LoVo (cell line): ENCODE measurements at regions not wholly inside any gene's neighbourhood (a gene's known extent, or its start where the extent isn't known, plus 50 kb on each side); places are given as distances from the start of the nearest gene placed in this dataset.

ENCODE experiments used
- DNase-seq: peaks from one replicate; pipeline ENCODE4 v3.0.0-alpha.2; 2016; ENCODE audit warnings: low spot score

DNA sequence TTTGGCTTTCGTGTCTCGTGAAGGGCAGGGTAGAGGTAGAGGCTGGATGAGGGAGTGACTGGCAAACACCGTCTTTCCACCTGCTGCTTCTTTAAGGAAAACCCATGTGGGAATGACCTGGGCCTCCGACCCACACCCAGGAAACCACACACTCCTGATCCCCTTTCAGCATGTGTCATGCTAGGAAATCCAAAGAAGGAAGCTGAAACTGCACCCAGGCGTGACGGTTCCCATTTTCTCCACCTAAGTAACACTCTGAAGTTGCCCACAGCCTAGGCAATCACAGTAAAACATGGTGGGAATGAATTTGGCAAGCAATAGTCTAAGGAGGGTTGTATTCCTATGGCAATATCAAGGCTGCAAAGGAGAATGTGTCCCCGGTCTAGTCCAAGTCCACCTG is 538.4 kb upstream of the NOX3 start:
- no peak for DNase-seq

DNA sequence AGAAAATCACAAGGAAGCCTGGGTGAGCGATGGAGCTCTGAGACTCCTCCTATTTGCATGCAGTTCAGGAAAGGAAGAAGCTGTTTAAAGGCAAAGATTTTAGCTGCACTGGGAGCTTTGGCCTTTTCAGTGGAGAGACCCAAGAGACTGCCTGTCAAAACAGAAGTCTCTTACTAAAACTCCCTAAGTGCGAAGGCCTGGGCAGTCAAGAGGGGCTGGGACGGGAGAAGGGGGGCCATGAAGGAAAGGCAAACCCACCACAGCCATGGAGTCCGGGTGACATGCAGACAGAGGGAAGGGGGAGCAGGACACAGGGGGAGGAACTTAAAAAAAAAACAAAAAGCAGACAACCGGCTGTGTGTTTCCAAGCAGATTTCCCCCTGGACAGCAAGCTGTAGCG is 537.6 kb upstream of the NOX3 start:
- DNase-seq: no peak

DNA sequence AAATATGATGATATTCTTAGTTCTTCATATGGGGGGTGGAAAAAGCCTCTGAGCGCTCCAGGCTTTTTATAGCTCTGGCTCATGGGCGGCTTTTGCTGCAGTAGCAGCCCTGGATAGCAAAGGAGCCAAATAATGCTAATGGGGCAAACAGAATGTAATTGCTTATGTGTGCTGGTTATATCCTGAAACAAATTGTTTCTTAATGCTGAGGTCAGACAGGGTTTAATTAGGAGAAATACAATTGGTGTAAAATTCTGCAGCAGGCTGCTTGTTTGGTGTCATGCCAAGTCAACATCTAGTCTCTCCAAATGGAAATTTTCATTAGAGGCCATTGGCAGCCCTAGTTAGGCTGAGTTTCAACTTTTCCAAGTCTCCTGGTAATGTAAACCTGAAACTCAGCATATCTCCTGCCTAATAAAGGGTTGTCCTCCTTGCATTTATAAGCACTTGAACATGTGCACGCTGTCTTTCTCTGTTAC is 530.1 kb upstream of the NOX3 start:
- no peak for DNase-seq

DNA sequence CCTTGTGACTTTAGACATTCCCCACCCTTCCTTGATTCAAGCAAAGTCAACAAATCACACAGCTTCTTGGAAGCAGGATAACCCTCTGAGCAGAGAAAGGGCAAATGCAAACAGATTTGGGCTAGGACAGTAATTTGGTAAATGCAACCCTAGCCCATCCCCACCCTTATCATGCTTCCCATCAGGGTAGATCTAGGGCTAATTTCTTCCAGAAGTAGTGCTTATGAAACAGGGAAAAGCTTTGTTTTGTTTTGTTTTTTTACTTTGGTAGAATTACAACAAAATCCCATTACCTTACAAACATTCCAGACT is 525.1 kb upstream of the NOX3 start:
- no peak for DNase-seq

GRCh38 chr6:155980014-155980767 is 524.6 kb upstream of the NOX3 start:
- DNase-seq: no peak

- DNase-seq: no peak
Measured at GRCh38 chr6:155975506-155975905, 519.9 kb upstream of the NOX3 start.

DNA sequence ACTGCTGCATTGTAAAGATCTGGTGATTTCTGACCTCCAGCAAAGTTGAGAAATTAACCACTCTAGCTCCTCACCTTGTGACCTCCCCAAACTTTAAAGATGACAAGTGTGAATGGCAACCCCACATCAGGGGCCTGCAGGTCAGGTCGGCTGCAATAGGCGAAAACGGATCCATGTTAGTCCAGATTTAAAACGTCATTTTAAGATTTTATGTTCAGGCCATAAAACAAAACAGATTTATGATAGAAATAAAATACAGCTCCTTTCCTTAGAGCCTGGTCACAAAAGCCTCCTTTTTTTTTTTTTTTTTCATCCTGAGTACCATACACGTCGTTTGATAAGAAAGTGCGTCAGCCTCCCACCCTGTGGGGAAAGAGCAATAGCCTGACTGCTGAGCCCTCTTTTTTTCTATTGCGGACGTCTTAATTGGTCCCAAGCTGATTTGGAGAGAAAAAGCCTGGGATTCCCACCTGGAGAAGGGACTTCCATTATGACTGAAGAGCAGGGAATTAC is 519.2 kb upstream of the NOX3 start:
- DNase-seq: no peak

- DNase-seq: no peak
Measured at GRCh38 chr6:155974359-155974758, 518.7 kb upstream of the NOX3 start.

- no peak for DNase-seq
Measured at GRCh38 chr6:155970876-155971708, 515.5 kb upstream of the NOX3 start.

DNA sequence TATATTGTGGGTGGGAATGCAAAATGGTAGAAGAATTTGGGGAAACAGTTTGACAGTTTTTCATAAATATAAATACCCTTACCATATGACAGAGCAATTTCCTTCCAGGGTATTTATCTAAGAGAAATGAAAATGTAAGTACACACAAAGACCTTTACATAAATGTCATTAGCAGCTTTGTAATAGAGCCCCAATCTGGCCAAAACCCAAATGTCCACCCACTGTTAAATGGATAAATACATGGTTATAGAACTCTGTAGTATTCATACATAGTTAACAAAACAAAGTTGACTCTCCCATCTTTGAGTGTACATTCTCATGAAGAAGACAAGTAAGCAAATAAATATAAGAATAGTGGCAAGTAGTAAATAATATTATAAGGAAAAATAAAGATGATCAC is 514.8 kb upstream of the NOX3 start:
- no peak for DNase-seq

GRCh38 chr6:155968921-155969320 is 513.3 kb upstream of the NOX3 start:
- DNase-seq: no peak

GRCh38 chr6:155967322-155967721 is 511.7 kb upstream of the NOX3 start:
- no peak for DNase-seq

GRCh38 chr6:155964544-155964943 is 508.9 kb upstream of the NOX3 start:
- no peak for DNase-seq

DNA sequence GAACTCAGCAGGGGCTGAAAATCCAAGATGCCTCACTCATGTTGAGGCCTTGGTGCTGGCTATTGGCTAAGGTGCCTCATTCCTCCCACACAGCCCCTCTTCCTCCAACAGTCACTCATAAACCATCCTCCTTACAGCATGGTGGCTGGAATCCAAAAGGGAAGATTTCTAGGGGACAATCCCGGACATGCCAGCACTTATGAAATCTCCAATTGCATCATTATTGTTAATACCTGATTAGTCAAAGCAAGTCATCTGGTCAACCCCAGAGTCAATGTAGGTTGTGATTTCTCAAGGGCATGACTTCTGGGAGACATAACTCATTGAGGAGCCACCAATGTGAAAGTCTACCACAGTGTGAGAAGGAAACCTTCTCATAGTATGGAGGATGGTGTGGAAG is 506.6 kb upstream of the NOX3 start:
- DNase-seq: no peak

DNA sequence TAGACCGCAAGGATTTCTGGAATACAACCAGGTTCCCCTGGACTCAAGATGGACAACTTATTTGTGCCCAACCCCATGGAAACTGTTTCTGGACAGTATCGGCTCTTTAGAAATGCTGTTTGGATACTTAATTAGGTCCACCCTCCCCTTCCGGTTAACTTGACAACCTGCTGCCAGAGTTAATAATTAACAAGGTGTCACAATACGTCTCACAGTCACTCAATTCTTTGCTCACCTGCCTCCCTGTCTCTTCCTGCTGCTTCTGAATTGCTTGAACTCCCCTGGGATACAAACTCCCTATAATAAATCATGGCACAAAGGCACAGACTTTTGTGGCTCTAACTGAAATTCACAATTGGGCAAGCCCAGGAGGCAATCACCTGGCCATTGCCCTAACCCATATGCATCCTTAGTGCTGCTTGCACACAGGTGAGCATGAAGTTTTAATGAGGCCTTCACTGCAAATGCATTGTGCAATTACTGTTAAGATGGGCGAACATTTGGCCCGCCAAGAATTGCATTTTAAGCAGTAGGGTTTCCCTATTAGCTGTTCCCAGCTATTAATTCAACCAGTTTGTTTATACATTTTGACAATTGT is 504.4 kb upstream of the NOX3 start:
- no peak for DNase-seq

DNA sequence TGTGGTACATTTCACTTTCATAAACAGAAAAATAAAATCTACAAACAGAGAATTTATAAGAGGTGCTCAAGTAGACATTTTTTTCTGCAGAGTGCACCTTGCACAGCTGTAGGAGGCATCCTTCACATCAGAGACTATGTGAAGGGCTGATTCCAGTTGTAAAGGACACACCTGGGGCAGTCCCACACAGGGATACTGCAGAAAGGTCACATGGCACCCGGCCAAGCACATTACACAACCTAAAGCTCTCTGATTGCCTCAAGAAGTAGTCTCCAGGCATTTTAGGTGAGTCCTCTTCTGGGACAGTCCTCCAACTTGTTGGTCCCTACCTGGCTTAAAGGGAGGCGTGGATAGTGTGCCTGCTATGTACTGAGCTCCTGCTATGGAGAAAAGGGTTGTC is 502.9 kb upstream of the NOX3 start:
- peak; percentile 6 for DNase-seq

DNA sequence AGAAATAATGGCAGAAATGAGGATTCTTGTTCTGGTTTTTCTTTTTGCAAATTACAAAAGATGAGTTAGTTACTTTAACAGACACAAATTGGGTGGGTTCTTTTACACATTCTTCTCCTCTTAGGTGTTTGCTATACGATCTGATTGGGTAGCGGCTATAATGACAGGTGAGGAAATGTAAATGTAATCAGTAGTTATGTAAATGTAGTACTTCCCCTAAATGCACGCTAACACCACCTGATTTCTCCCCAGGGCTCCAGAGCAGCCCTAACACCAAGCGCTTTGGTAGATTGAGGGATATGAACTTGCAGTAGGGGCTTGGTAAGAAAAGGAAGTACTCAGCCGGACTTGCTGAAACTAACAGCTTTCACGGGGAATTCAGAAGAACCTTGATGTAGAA is 499.4 kb upstream of the NOX3 start:
- no peak for DNase-seq

GRCh38 chr6:155954149-155954548 is 498.5 kb upstream of the NOX3 start:
- no peak for DNase-seq

DNA sequence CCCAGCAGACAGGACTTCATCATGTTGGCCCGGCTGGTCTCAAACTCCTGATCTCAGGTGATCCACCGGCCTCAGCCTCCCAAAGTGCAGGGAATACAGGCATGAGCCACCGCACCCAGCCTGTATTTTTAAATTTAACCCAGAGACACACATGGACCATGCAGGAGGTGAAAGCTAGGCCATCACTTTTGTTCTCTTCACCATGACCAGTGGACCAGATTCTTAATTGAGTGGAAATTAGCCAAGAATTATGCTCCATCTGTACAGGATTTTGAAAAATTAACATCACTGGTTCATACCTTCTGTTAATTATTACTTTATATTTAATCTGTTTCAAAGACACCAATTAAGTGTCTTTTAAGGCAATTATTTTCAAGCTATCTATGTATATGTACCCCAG is 493.6 kb upstream of the NOX3 start:
- no peak for DNase-seq

- DNase-seq: no peak
Measured at GRCh38 chr6:155946860-155947259, 491.2 kb upstream of the NOX3 start.

GRCh38 chr6:155943635-155944034 is 488.0 kb upstream of the NOX3 start:
- DNase-seq: no peak

DNA sequence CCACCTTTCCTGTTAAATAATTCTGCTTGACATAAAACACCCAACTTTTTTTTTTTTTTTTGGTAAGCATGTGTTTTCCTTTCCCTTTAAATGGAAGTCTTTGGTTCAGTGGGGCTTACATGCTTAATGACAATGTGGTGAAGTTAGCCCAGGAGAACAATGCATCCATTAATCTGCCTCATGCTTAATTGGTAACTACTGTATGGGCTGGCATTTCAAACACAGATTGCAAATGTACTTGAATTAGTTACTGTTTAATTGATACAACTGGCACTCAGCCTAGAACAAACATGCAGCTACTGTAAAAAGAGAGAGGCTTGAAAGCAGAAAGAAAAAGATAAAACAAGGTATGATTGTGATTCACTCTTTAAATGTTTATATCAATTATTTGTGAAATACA is 483.6 kb upstream of the NOX3 start:
- no peak for DNase-seq

DNA sequence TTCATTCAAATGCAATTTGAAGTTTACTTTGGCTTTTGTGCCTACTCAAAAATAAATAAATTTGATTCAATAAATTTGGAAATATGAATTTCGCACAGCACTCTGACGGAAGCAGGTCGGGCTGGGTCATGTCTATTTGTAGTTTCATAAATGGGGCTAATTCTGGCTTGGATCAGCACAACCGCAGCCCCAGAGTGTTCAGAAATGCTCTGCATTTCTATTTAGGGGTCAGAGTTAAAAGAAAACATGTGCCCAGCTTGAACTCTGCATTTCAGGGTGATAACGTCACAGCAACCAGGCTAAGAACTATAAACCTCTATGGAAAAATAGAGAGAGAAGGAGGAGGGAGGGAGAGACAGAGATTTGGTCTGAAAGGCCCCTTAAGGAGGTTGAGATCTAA is 480.9 kb upstream of the NOX3 start:
- DNase-seq: no peak
